K562 (cell line): ENCODE measurements at regions not wholly inside any gene's neighbourhood (a gene's known extent, or its start where the extent isn't known, plus 50 kb on each side); places are given as distances from the start of the nearest gene placed in this dataset.

Experiments
- BCL6 ChIP-seq: fragments of 250-450 bp; sonication (Bioruptor Pico); IDR thresholded peaks from 2 replicates; pipeline ENCODE4 v1.4.0; 2020
- C11orf30 ChIP-seq: fragments of 450-650 bp; IDR thresholded peaks from 2 replicates; pipeline ENCODE4 v1.6.1; 2016; ENCODE audit warnings: low read depth, mild to moderate bottlenecking
- CEBPG ChIP-seq, 3 experiments: fragments of 200-800 bp in 1 of 3; sonication (Bioruptor generic) in 1 of 3; sonication (generic) in 1 of 3; formaldehyde crosslinking in 1 of 3; IDR thresholded peaks in 2 of 3; conservative IDR thresholded peaks in 1 of 3; 2 replicates each; pipeline versions ENCODE4 v1.6.1 to v1.8.0; 2016 to 2022; ENCODE audit warnings: missing compliant biosample characterization in 2 of 3, missing genetic modification characterization in 2 of 3, mild to moderate bottlenecking in 1 of 3, missing genetic modification reagents in 1 of 3
- ETS1 ChIP-seq: conservative IDR thresholded peaks from 2 replicates; pipeline ENCODE4 v1.6.1; 2011; ENCODE audit warnings: low read depth, mild to moderate bottlenecking, low read length; ENCODE audit not compliant: control insufficient read depth
- FIP1L1 ChIP-seq: fragments of 200-400 bp; formaldehyde crosslinking; IDR thresholded peaks from 2 replicates; pipeline ENCODE4 v1.6.1; 2018; ENCODE audit warnings: mild to moderate bottlenecking, low read depth, low read length; ENCODE audit not compliant: poor library complexity, severe bottlenecking
- IRF2 ChIP-seq: sonication (generic); formaldehyde crosslinking; IDR thresholded peaks from 2 replicates; pipeline ENCODE4 v1.8.1; 2022; ENCODE audit warnings: mild to moderate bottlenecking, missing genetic modification reagents
- KDM2B ChIP-seq: fragments of 250-450 bp; sonication (Bioruptor Pico); IDR thresholded peaks from 2 replicates; pipeline ENCODE4 v1.8.0; 2021; ENCODE audit warnings: mild to moderate bottlenecking, moderate library complexity
- MAFF ChIP-seq: IDR thresholded peaks from 2 replicates; pipeline ENCODE4 v1.6.1; 2012; ENCODE audit warnings: low read length, improper control_type of control experiment
- MAFK ChIP-seq: IDR thresholded peaks from 2 replicates; pipeline ENCODE4 v1.6.1; 2011; ENCODE audit warnings: low read length, improper control_type of control experiment
- MITF ChIP-seq: IDR thresholded peaks from 2 replicates; pipeline ENCODE4 v1.6.1; 2014; ENCODE audit warnings: antibody characterized with exemption
- MLLT1 ChIP-seq, 2 experiments: fragments of 450-650 bp; IDR thresholded peaks; 2 replicates each; pipeline ENCODE4 v1.6.1; 2016
- RFX7 ChIP-seq: fragments of 250-450 bp; sonication (Bioruptor Pico); IDR thresholded peaks from 2 replicates; pipeline ENCODE4 v1.5.1; 2021; ENCODE audit warnings: mild to moderate bottlenecking
- SETDB1 ChIP-seq: IDR thresholded peaks from one replicate; pipeline ENCODE4 v1.6.1; 2012; ENCODE audit warnings: low read length, control low read depth, inconsistent platforms
- ZNF316 ChIP-seq: fragments of 450-650 bp; IDR thresholded peaks from 2 replicates; pipeline ENCODE4 v1.6.1; 2016
- ZNF75A ChIP-seq: fragments of 450-650 bp; formaldehyde crosslinking; IDR thresholded peaks from 2 replicates; pipeline ENCODE4 v1.4.0; 2020; ENCODE audit warnings: mild to moderate bottlenecking

- no peak for TF ChIP-seq ETS1
- no peak for TF ChIP-seq CEBPG (CRISPR knock-in tag; IDR thresholded peaks at IDR 0.05)
- TF ChIP-seq CEBPG (tag; conservative IDR thresholded peaks at IDR 0.05 in 1 of 2, IDR thresholded peaks at IDR 0.05 in 1 of 2) = no peak
- TF ChIP-seq MAFK = peak; percentile 91
- peak; percentile 76 for TF ChIP-seq C11orf30
- TF ChIP-seq BCL6 (CRISPR knock-in tag) = no peak
- no peak for TF ChIP-seq KDM2B (CRISPR knock-in tag)
- peak; percentile 85 for TF ChIP-seq MAFF
- TF ChIP-seq IRF2 (CRISPR knock-in tag) = no peak
- TF ChIP-seq FIP1L1 = no peak
- TF ChIP-seq MITF = no peak
- TF ChIP-seq RFX7 = no peak
- no peak for TF ChIP-seq ZNF75A (CRISPR knock-in tag)
- TF ChIP-seq MLLT1 (IDR thresholded peaks at IDR 0.05) = no peak
- peak; percentile 90 for TF ChIP-seq ZNF316
- TF ChIP-seq SETDB1 = no peak
Observed at GRCh38 chr4:126216611-126217010, 901.9 kb downstream of the FAT4 start (continued).
